Ishikawa (cell line): ENCODE measurements at regions not wholly inside any gene's neighbourhood (a gene's known extent, or its start where the extent isn't known, plus 50 kb on each side); places are given as distances from the start of the nearest gene placed in this dataset.

ENCODE experiments used
- CREB1 ChIP-seq: IDR thresholded peaks from 2 replicates; pipeline ENCODE4 v1.6.1; 2012; ENCODE audit warnings: low read depth
- RAD21 ChIP-seq: IDR thresholded peaks from 2 replicates; pipeline ENCODE4 v1.6.1; 2012; ENCODE audit warnings: low read depth
- YY1 ChIP-seq: IDR thresholded peaks from 2 replicates; pipeline ENCODE4 v1.6.1; 2012; ENCODE audit warnings: low read depth

GRCh38 chr5:19401032-19401431 is 587.0 kb downstream of the CDH18 start:
- TF ChIP-seq YY1: no peak
- no peak for TF ChIP-seq RAD21
- no peak for TF ChIP-seq CREB1
